AG09309 (cell line): ENCODE measurements at regions not wholly inside any gene's neighbourhood (a gene's known extent, or its start where the extent isn't known, plus 50 kb on each side); places are given as distances from the start of the nearest gene placed in this dataset.
"Not testable (repeated sequence)": the region's sequence is repeated elsewhere in the genome, so short reads cannot be mapped to it uniquely, and the experiment has no call there.

Experiments
- DNase-seq: peaks from one replicate; pipeline ENCODE4 v3.0.0-alpha.2; 2010; ENCODE audit warnings: low read depth
- H3K4me3 ChIP-seq: 2 replicates; pipeline ENCODE4 v1.5.1; 2011; ENCODE audit warnings: mild to moderate bottlenecking, low read depth, low read length, moderate library complexity; ENCODE audit not compliant: control insufficient read depth
- TF ChIP-seq, protein P1 (sequence below): IDR thresholded peaks from 2 replicates; pipeline ENCODE4 v1.5.1; 2011; ENCODE audit warnings: mild to moderate bottlenecking, low read depth, low read length, inconsistent platforms; ENCODE audit not compliant: insufficient read depth, control insufficient read depth; ENCODE audit errors: missing control alignments

DNA sequence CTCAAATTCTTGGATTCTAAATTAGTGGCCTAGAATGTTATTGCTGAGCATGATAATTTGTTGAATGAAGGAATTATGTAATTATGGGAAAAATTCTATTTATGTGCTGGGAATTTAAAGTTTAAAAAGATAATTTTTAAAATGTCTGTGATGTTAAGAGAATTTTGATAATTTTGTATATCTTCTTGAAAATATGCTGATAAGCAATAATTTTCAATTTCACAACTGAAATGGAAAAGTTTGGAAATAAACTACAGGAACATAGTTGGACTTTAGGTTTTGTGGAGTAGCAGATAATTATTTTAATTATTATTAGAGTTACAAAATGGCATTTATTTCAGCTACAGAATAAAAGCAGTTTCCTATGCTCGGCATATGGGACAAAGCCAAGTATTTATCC, 268.5 kb upstream of the TPK1 start:
- no peak overlapping the region for H3K4me3 ChIP-seq
- DNase-seq: no peak
- TF ChIP-seq, protein P1, sequence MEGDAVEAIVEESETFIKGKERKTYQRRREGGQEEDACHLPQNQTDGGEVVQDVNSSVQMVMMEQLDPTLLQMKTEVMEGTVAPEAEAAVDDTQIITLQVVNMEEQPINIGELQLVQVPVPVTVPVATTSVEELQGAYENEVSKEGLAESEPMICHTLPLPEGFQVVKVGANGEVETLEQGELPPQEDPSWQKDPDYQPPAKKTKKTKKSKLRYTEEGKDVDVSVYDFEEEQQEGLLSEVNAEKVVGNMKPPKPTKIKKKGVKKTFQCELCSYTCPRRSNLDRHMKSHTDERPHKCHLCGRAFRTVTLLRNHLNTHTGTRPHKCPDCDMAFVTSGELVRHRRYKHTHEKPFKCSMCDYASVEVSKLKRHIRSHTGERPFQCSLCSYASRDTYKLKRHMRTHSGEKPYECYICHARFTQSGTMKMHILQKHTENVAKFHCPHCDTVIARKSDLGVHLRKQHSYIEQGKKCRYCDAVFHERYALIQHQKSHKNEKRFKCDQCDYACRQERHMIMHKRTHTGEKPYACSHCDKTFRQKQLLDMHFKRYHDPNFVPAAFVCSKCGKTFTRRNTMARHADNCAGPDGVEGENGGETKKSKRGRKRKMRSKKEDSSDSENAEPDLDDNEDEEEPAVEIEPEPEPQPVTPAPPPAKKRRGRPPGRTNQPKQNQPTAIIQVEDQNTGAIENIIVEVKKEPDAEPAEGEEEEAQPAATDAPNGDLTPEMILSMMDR: no peak

GRCh38 chr7:145102199-145102598, 266.3 kb upstream of the TPK1 start:
- not testable (repeated sequence) for H3K4me3 ChIP-seq, DNase-seq

DNA sequence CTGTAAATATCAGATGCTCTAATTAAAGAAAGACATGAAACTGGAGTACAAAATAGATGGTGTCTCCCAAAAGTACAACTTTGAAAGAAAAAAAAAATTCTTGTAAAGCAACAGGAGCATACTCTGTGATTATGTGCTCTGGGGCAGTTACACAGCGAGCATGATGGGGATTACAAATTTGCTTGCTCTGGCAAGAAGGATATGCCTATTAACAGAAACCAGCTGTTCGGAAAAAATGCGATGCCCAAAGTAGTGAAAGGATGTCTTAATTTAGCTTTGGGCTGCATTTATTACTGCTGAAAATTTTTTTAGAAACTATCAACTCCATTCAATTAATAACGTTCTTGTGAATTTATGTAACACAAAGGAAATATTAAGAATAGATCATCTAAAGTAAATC, 256.9 kb upstream of the TPK1 start:
- no peak for DNase-seq
- TF ChIP-seq, protein P1: no peak
- H3K4me3 ChIP-seq: no peak overlapping the region

DNA sequence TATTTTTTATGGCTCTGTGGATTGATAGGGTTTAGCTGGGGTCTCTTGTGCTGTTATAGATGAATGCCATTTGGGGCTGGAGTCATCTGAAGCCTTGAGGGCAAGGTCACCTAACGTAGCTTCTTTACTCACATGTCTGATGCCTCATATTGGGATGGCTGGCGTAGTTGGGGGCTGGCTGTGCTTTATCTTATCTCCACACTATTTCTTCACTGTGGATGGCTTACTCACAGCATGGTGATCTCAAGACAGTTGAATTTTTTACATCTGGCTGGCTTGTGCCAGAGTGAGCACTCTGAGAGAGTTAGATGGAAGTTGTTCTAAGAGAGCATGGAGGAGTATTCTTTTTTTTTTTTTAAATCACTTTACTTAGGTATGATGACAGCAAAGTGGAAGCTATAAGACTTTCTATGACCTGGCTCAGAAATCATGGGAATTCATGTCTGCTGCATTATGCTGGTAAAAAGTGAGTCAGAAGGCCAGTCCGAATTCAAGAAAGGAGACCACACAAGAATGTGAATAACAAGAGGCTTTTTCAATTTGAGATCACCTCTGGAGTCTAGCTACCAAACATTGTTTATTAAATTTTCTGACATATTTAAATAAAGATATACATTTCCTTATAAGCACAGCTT, 252.4 kb upstream of the TPK1 start:
- DNase-seq: no peak
- TF ChIP-seq, protein P1: no peak
- H3K4me3 ChIP-seq: no peak overlapping the region

GRCh38 chr7:145082366-145083161, 246.7 kb upstream of the TPK1 start:
- TF ChIP-seq, protein P1: no peak
- no peak overlapping the region for H3K4me3 ChIP-seq
- DNase-seq: no peak

GRCh38 chr7:145065473-145065872, 229.6 kb upstream of the TPK1 start:
- no peak overlapping the region for H3K4me3 ChIP-seq
- TF ChIP-seq, protein P1: no peak
- DNase-seq: no peak

DNA sequence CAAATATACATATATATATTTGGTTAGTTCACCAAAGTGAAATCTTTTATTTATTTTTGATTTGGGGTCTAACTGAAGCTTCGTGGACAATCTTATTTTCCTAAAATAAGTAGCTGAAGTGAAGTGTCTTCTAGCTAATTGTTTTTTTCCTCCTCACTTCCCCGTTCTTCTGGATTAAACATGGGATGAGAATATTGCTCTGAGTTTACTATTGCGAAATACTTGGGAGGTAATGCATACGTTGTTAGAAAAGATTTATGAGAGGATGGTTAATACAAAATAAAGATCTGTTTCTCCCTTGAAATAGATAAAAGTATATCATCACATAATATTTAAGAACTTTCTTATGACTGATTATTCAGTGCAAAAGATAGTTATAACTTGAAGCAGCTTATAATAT, 228.3 kb upstream of the TPK1 start:
- TF ChIP-seq, protein P1: no peak
- H3K4me3 ChIP-seq: no peak overlapping the region
- no peak for DNase-seq
